ENCODE measurements at regions not wholly inside any gene's neighbourhood (a gene's known extent, or its start where the extent isn't known, plus 50 kb on each side); places are given as distances from the start of the nearest gene placed in this dataset.

GRCh38 chrX:9134366-9134765 is 100.4 kb upstream of the FAM9B start:
- Histone ChIP-seq H3K27me3 (ENCODE audit: low read depth) (no peaks in the 10 kb centered on the region), H3K9me3 (replicated peaks) (no peaks in the 10 kb centered on the region), H3K27ac (replicated peaks) (no peak overlapping the region), H3K36me3 (no peaks in the 10 kb centered on the region), H3K4me3 (no peak overlapping the region), H3K4me1 (no peaks in the 10 kb centered on the region)
- intact Hi-C loops (cut with micrococcal nuclease) = no loop called here
- DNase-seq = no peak
- TF ChIP-seq, protein P1, sequence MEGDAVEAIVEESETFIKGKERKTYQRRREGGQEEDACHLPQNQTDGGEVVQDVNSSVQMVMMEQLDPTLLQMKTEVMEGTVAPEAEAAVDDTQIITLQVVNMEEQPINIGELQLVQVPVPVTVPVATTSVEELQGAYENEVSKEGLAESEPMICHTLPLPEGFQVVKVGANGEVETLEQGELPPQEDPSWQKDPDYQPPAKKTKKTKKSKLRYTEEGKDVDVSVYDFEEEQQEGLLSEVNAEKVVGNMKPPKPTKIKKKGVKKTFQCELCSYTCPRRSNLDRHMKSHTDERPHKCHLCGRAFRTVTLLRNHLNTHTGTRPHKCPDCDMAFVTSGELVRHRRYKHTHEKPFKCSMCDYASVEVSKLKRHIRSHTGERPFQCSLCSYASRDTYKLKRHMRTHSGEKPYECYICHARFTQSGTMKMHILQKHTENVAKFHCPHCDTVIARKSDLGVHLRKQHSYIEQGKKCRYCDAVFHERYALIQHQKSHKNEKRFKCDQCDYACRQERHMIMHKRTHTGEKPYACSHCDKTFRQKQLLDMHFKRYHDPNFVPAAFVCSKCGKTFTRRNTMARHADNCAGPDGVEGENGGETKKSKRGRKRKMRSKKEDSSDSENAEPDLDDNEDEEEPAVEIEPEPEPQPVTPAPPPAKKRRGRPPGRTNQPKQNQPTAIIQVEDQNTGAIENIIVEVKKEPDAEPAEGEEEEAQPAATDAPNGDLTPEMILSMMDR (IDR thresholded peaks at IDR 0.05; ENCODE audit: borderline replicate concordance) = no peak

- Histone ChIP-seq H3K36me3 (no peaks in the 10 kb centered on the region), H3K4me3 (no peak overlapping the region), H3K9me3 (replicated peaks) (no peaks in the 10 kb centered on the region), H3K27me3 (ENCODE audit: low read depth) (no peaks in the 10 kb centered on the region), H3K4me1 (no peaks in the 10 kb centered on the region), H3K27ac (replicated peaks) (no peak overlapping the region)
- no peak for DNase-seq
- TF ChIP-seq, protein P1 (IDR thresholded peaks at IDR 0.05; ENCODE audit: borderline replicate concordance) = no peak
- intact Hi-C loops (cut with micrococcal nuclease) = no loop called here
Measured at GRCh38 chrX:9135901-9136510, 102.1 kb upstream of the FAM9B start.

DNA sequence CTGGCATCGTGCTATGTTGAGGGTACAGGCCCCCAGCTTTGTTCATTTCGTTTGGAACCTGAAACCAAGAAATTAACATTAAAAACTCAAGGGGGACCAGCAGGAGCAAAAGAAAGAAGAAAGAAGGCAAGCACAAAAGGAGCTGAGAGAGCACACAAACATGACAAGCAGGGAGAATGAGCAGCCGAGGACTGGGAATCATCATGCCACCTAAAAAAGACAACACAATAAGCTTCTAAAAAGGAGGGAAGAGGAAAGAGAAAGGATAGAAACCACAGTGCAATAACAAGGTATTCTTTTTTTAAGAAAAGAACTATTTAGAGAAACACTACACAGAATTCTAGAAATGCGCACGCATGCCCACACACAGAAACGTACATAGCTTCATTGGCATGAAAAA is 103.2 kb upstream of the FAM9B start:
- Histone ChIP-seq H3K4me1 (no peaks in the 10 kb centered on the region), H3K9me3 (replicated peaks) (no peaks in the 10 kb centered on the region), H3K27ac (replicated peaks) (no peak overlapping the region), H3K4me3 (no peak overlapping the region), H3K27me3 (ENCODE audit: low read depth) (no peaks in the 10 kb centered on the region), H3K36me3 (no peaks in the 10 kb centered on the region)
- TF ChIP-seq, protein P1 (IDR thresholded peaks at IDR 0.05; ENCODE audit: borderline replicate concordance) = no peak
- DNase-seq = no peak
- intact Hi-C loops (cut with micrococcal nuclease) = no loop called here

- no peaks in the 10 kb centered on the region for H3K4me1 ChIP-seq
- H3K4me3 ChIP-seq = no peak overlapping the region
- TF ChIP-seq, protein P1 (IDR thresholded peaks at IDR 0.05; ENCODE audit: borderline replicate concordance) = no peak
- no peak for DNase-seq
- H3K9me3 ChIP-seq (replicated peaks) = no peaks in the 10 kb centered on the region
- H3K36me3 ChIP-seq = no peaks in the 10 kb centered on the region
- intact Hi-C loops (cut with micrococcal nuclease) = no loop called here
- no peak overlapping the region for H3K27ac ChIP-seq (replicated peaks)
- H3K27me3 ChIP-seq (ENCODE audit: low read depth) = no peaks in the 10 kb centered on the region
Measured at GRCh38 chrX:9141496-9141895, 107.6 kb upstream of the FAM9B start.

DNA sequence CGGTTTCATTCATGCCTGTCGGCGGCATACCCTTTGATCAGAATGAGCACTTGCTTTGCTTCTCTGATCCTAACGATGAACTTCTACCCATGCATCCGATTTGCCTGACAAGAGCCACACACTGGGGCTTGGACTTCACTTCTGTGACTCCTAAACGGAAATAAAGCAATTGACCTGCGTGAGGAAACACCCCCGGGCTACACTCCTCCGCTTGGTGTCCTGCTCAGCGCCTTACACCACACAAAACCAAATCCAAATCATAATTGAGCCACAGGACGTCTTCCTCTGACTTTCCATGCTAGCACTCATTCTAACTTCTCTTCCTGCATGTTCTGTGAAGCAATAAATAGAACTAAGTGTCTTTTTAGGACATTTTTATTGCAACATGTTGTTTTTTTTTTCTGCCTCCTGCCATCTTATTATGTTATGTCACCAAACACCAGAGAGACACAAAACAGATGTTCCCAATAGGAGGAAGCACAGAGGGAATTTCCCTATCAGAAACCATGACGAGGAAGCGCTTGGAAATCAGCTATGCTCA is 110.8 kb upstream of the FAM9B start:
- intact Hi-C loops (cut with micrococcal nuclease) = no loop called here
- no peaks in the 10 kb centered on the region for H3K4me1 ChIP-seq
- DNase-seq = no peak
- H3K27ac ChIP-seq (replicated peaks) = no peak overlapping the region
- no peaks in the 10 kb centered on the region for H3K9me3 ChIP-seq (replicated peaks)
- no peaks in the 10 kb centered on the region for H3K36me3 ChIP-seq
- TF ChIP-seq, protein P1 (IDR thresholded peaks at IDR 0.05; ENCODE audit: borderline replicate concordance) = no peak
- H3K27me3 ChIP-seq (ENCODE audit: low read depth) = no peaks in the 10 kb centered on the region
- no peak overlapping the region for H3K4me3 ChIP-seq

Data from left ventricle myocardium inferior (tissue), 1 donor.